ENCODE measurements at regions not wholly inside any gene's neighbourhood (a gene's known extent, or its start where the extent isn't known, plus 50 kb on each side); places are given as distances from the start of the nearest gene placed in this dataset.

GRCh38 chr5:57402348-57402747, 80.3 kb downstream of the ACTBL2 start:
- peaks cover 9% of the 10 kb centered on the region for H3K4me1 ChIP-seq
- H3K9me3 ChIP-seq, result no peaks in the 10 kb centered on the region
- no peak for DNase-seq
- intact Hi-C loops (cut with DNase I; ENCODE audit: low total_unique reads), result no loop called here
- H3K36me3 ChIP-seq (ENCODE audit: low read depth, missing control alignments), result no peaks in the 10 kb centered on the region
- no peak overlapping the region for H3K4me3 ChIP-seq
- no peak overlapping the region for H3K27ac ChIP-seq
- TF ChIP-seq CTCF (IDR thresholded peaks at IDR 0.05), result no peak
- no peak for TF ChIP-seq POLR2A (IDR thresholded peaks at IDR 0.05)
- H3K27me3 ChIP-seq, result no peaks in the 10 kb centered on the region
- 77 to 82% methylated on average over 2 of the region's 2 CpGs for WGBS, 2 donors

- H3K9me3 ChIP-seq, result no peaks in the 10 kb centered on the region
- H3K36me3 ChIP-seq (ENCODE audit: low read depth, missing control alignments), result no peaks in the 10 kb centered on the region
- no peaks in the 10 kb centered on the region for H3K27me3 ChIP-seq
- no peak for DNase-seq
- H3K4me3 ChIP-seq, result no peak overlapping the region
- H3K27ac ChIP-seq, result no peak overlapping the region
- TF ChIP-seq POLR2A (IDR thresholded peaks at IDR 0.05) (no peak), CTCF (IDR thresholded peaks at IDR 0.05) (no peak)
- intact Hi-C loops (cut with DNase I; ENCODE audit: low total_unique reads), result no loop called here
- WGBS, 2 donors, result 86 to 91% methylated on average over 10 of the region's 10 CpGs
- H3K4me1 ChIP-seq, result no peaks in the 10 kb centered on the region
Observed at GRCh38 chr5:57398413-57399093, 84.1 kb downstream of the ACTBL2 start.

- H3K27me3 ChIP-seq, result no peaks in the 10 kb centered on the region
- intact Hi-C loops (cut with DNase I; ENCODE audit: low total_unique reads), result no loop called here
- TF ChIP-seq POLR2A (IDR thresholded peaks at IDR 0.05) (no peak), CTCF (IDR thresholded peaks at IDR 0.05) (no peak)
- 83 to 84% methylated on average over 3 of the region's 3 CpGs for WGBS, 2 donors
- DNase-seq, result no peak
- H3K27ac ChIP-seq, result no peak overlapping the region
- no peaks in the 10 kb centered on the region for H3K9me3 ChIP-seq
- H3K36me3 ChIP-seq (ENCODE audit: low read depth, missing control alignments), result no peaks in the 10 kb centered on the region
- no peaks in the 10 kb centered on the region for H3K4me1 ChIP-seq
- no peak overlapping the region for H3K4me3 ChIP-seq
Observed at GRCh38 chr5:57396701-57397100, 85.9 kb downstream of the ACTBL2 start.

GRCh38 chr5:57394421-57395210, 88.0 kb downstream of the ACTBL2 start:
- Histone ChIP-seq H3K27me3 (no peaks in the 10 kb centered on the region), H3K4me3 (no peak overlapping the region), H3K4me1 (no peaks in the 10 kb centered on the region), H3K9me3 (no peaks in the 10 kb centered on the region), H3K36me3 (ENCODE audit: low read depth, missing control alignments) (no peaks in the 10 kb centered on the region), H3K27ac (no peak overlapping the region)
- WGBS, 2 donors, result 68 to 69% methylated on average over 5 of the region's 5 CpGs
- intact Hi-C loops (cut with DNase I; ENCODE audit: low total_unique reads), result no loop called here
- no peak for DNase-seq
- no peak for TF ChIP-seq POLR2A (IDR thresholded peaks at IDR 0.05)
- no peak for TF ChIP-seq CTCF (IDR thresholded peaks at IDR 0.05)
